ENCODE measurements at regions not wholly inside any gene's neighbourhood (a gene's known extent, or its start where the extent isn't known, plus 50 kb on each side); places are given as distances from the start of the nearest gene placed in this dataset.

- FAIRE-seq: no peak
Observed at GRCh38 chr5:118378959-118379358, 609.4 kb downstream of the DTWD2 start.

DNA sequence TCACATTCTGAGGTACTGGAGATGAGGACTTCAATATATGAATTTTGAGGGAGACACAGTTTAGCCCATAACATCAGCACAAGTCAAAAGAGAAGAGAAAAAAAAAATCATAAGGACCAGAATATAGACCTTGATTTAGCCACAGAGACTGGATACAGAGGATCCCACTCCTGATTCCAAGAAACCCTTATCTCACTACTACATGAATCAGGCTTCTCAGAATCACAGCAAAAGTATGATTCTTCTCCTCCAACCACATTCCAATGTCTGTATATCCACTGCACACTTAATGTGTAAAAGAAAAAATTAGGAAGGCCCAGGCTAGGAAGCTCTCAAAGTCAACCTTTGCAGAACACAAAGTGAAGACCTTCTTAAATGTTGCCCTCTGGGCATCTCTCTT is 610.9 kb downstream of the DTWD2 start:
- Histone ChIP-seq H3K9me3 (ENCODE audit: control insufficient read depth, low read depth, low read length) (no peaks in the 10 kb centered on the region), H3K27me3 (ENCODE audit: control insufficient read depth, extremely low read depth, insufficient read depth, low read length) (no peaks in the 10 kb centered on the region), H3K4me1 (ENCODE audit: control insufficient read depth, extremely low read depth, insufficient read depth, low read length) (no peaks in the 10 kb centered on the region), H3K27ac (ENCODE audit: control insufficient read depth, insufficient read depth, low read length) (no peak overlapping the region), H3K79me2 (ENCODE audit: control insufficient read depth, insufficient read depth, low read length) (no peaks in the 10 kb centered on the region), H3K36me3 (ENCODE audit: control insufficient read depth in 2 of 2, extremely low read depth in 1 of 2, insufficient read depth in 2 of 2, low read length in 2 of 2) (no peaks in the 10 kb centered on the region), H3K4me2 (ENCODE audit: control insufficient read depth, extremely low read depth, insufficient read depth, low read depth, low read length) (no peak overlapping the region), H3K9ac (ENCODE audit: control insufficient read depth, extremely low read depth, insufficient read depth, low read length) (no peak overlapping the region), H4K20me1 (ENCODE audit: control insufficient read depth, extremely low read depth, insufficient read depth, low read length) (no peaks in the 10 kb centered on the region), H3K4me3 (ENCODE audit: control insufficient read depth in 2 of 3, extremely low read depth in 1 of 3, insufficient read depth in 2 of 3, low read depth in 1 of 3, low read length in 3 of 3) (no peak overlapping the region), H3K9me1 (ENCODE audit: control insufficient read depth, extremely low read depth, insufficient read depth, low read length) (no peaks in the 10 kb centered on the region), H2AFZ (ENCODE audit: control insufficient read depth, low read length) (no peak overlapping the region)
- dilution Hi-C loops (cut with MboI; ENCODE audit: extremely low pct_ligation_motif_present, low sequenced_read_pairs): no loop called here
- DNase-seq (ENCODE audit: low read depth, low spot score): no peak
- no peak for FAIRE-seq
- TF ChIP-seq CTCF (optimal IDR thresholded peaks at IDR 0.05 in 1 of 3, IDR thresholded peaks at IDR 0.05 in 1 of 3, conservative IDR thresholded peaks at IDR 0.05 in 1 of 3; ENCODE audit: extremely low read depth in 1 of 3, insufficient read depth in 2 of 3, low read length in 3 of 3) (no peak), EZH2 (IDR thresholded peaks at IDR 0.05; ENCODE audit: low read length) (no peak)

More at GRCh38 chr5:118378959-118379358, 609.4 kb downstream of the DTWD2 start:
- Histone ChIP-seq H3K9ac (ENCODE audit: control insufficient read depth, extremely low read depth, insufficient read depth, low read length) (no peak overlapping the region), H2AFZ (ENCODE audit: control insufficient read depth, low read length) (no peak overlapping the region), H3K27me3 (ENCODE audit: control insufficient read depth, extremely low read depth, insufficient read depth, low read length) (no peaks in the 10 kb centered on the region), H3K9me1 (ENCODE audit: control insufficient read depth, extremely low read depth, insufficient read depth, low read length) (no peaks in the 10 kb centered on the region), H3K4me3 (ENCODE audit: control insufficient read depth in 2 of 3, extremely low read depth in 1 of 3, insufficient read depth in 2 of 3, low read depth in 1 of 3, low read length in 3 of 3) (no peak overlapping the region), H3K4me2 (ENCODE audit: control insufficient read depth, extremely low read depth, insufficient read depth, low read depth, low read length) (no peak overlapping the region), H4K20me1 (ENCODE audit: control insufficient read depth, extremely low read depth, insufficient read depth, low read length) (no peaks in the 10 kb centered on the region), H3K9me3 (ENCODE audit: control insufficient read depth, low read depth, low read length) (no peaks in the 10 kb centered on the region), H3K27ac (ENCODE audit: control insufficient read depth, insufficient read depth, low read length) (no peak overlapping the region), H3K36me3 (ENCODE audit: control insufficient read depth in 2 of 2, extremely low read depth in 1 of 2, insufficient read depth in 2 of 2, low read length in 2 of 2) (no peaks in the 10 kb centered on the region), H3K79me2 (ENCODE audit: control insufficient read depth, insufficient read depth, low read length) (no peaks in the 10 kb centered on the region), H3K4me1 (ENCODE audit: control insufficient read depth, extremely low read depth, insufficient read depth, low read length) (no peaks in the 10 kb centered on the region)
- no peak for DNase-seq (ENCODE audit: low read depth, low spot score)
- TF ChIP-seq EZH2 (IDR thresholded peaks at IDR 0.05; ENCODE audit: low read length) (no peak), CTCF (optimal IDR thresholded peaks at IDR 0.05 in 1 of 3, IDR thresholded peaks at IDR 0.05 in 1 of 3, conservative IDR thresholded peaks at IDR 0.05 in 1 of 3; ENCODE audit: extremely low read depth in 1 of 3, insufficient read depth in 2 of 3, low read length in 3 of 3) (no peak)
- dilution Hi-C loops (cut with MboI; ENCODE audit: extremely low pct_ligation_motif_present, low sequenced_read_pairs): no loop called here

All from keratinocyte (primary cell).